ENCODE measurements at regions not wholly inside any gene's neighbourhood (a gene's known extent, or its start where the extent isn't known, plus 50 kb on each side); places are given as distances from the start of the nearest gene placed in this dataset.

GRCh38 chr16:65315081-65315780 is 193.4 kb upstream of the CDH11 start:
- TF ChIP-seq ZNF384 (IDR thresholded peaks at IDR 0.05), result no peak
- TF ChIP-seq SP1 (IDR thresholded peaks at IDR 0.05), result no peak
- TF ChIP-seq FOXA1 (IDR thresholded peaks at IDR 0.05), result no peak
- TF ChIP-seq BHLHE40 (IDR thresholded peaks at IDR 0.05; ENCODE audit: borderline replicate concordance), result no peak
- TF ChIP-seq FOXK2 (IDR thresholded peaks at IDR 0.05), result no peak

Data from HEK293T (cell line).